ENCODE measurements at regions not wholly inside any gene's neighbourhood (a gene's known extent, or its start where the extent isn't known, plus 50 kb on each side); places are given as distances from the start of the nearest gene placed in this dataset.

GRCh38 chr1:221416142-221416541, 325.7 kb downstream of the DUSP10 start:
- dilution Hi-C loops (cut with MboI; ENCODE audit: extremely low pct_ligation_motif_present, low sequenced_read_pairs): no loop called here
- no peak for TF ChIP-seq FOS (IDR thresholded peaks at IDR 0.05; ENCODE audit: borderline replicate concordance, insufficient read depth, low read length)
- no peak for TF ChIP-seq GATA2 (IDR thresholded peaks at IDR 0.05; ENCODE audit: insufficient read depth, insufficient read length, low read depth, low read length)
- TF ChIP-seq POLR2A (IDR thresholded peaks at IDR 0.05; ENCODE audit: low read depth, low read length): no peak
- no peak for TF ChIP-seq EZH2 (IDR thresholded peaks at IDR 0.05; ENCODE audit: borderline replicate concordance, low read depth, low read length, severe bottlenecking)
- no peak for TF ChIP-seq MAX (IDR thresholded peaks at IDR 0.05; ENCODE audit: insufficient read depth, insufficient read length)
- TF ChIP-seq JUN (IDR thresholded peaks at IDR 0.05; ENCODE audit: borderline replicate concordance, insufficient read depth, insufficient read length, low read depth): no peak
- no peak for TF ChIP-seq MYC (IDR thresholded peaks at IDR 0.05; ENCODE audit: low read depth, low read length)
- no peak for TF ChIP-seq POLR2AphosphoS5 (IDR thresholded peaks at IDR 0.05; ENCODE audit: insufficient read depth, low read depth, low read length)
- TF ChIP-seq CTCF (IDR thresholded peaks at IDR 0.05; ENCODE audit: extremely low read depth in 1 of 2, insufficient read depth in 1 of 2, low read depth in 1 of 2, low read length in 2 of 2): no peak
- Histone ChIP-seq H3K4me2 (ENCODE audit: insufficient read depth, low read length) (no peak overlapping the region), H3K79me2 (ENCODE audit: control insufficient read depth, insufficient read depth, low read length) (no peaks in the 10 kb centered on the region), H3K36me3 (ENCODE audit: control insufficient read depth in 2 of 2, extremely low read depth in 1 of 2, insufficient read depth in 2 of 2, low read length in 2 of 2) (no peaks in the 10 kb centered on the region), H3K4me1 (ENCODE audit: control insufficient read depth, extremely low read depth, insufficient read depth, low read length) (peaks cover 34% of the 10 kb centered on the region), H4K20me1 (replicated peaks; ENCODE audit: control insufficient read depth, extremely low read depth, insufficient read depth, low read length) (no peaks in the 10 kb centered on the region), H3K9ac (replicated peaks; ENCODE audit: extremely low read depth, insufficient read depth, low read length) (no peak overlapping the region), H3K27ac (ENCODE audit: insufficient read depth, low read depth, low read length) (peak overlapping the region; percentile 66), H3K9me1 (replicated peaks; ENCODE audit: control insufficient read depth, extremely low read depth, insufficient read depth, low read length) (no peaks in the 10 kb centered on the region), H2AFZ (ENCODE audit: low read depth, low read length) (no peak overlapping the region), H3K27me3 (ENCODE audit: control insufficient read depth in 2 of 2, insufficient read depth in 2 of 2, low read length in 2 of 2) (no peaks in the 10 kb centered on the region), H3K4me3 (replicated peaks in 1 of 3; ENCODE audit: insufficient read depth in 1 of 3, low read depth in 1 of 3, low read length in 3 of 3) (no peak overlapping the region), H3K9me3 (replicated peaks; ENCODE audit: control insufficient read depth, insufficient read depth, low read length) (no peaks in the 10 kb centered on the region)
- intact Hi-C loops (cut with micrococcal nuclease): loop anchor here (5.0 to 10.0 kb wide), 2 partner anchors 251 to 326 kb away; partner anchors contain the start of gene DUSP10
- ChIA-PET POLR2A (interaction anchor here (0.9 to 1.4 kb wide), 2 partner anchors 22 to 537 kb away, joined by 3 to 6 read pairs; partner anchors contain the start of gene HLX), CTCF (interaction anchor here (0.8 to 2.3 kb wide), 9 partner anchors 13 to 1039 kb away, joined by 3 to 13 read pairs (median 3); no protein-coding TSS in a partner anchor)
- DNase-seq (ENCODE audit: low read depth, low spot score) (peak; percentile 31), FAIRE-seq (no peak)
- BruUV-seq (replicated peaks): no TSS peak
